Breast epithelium (tissue), 4 donors: ENCODE measurements at regions not wholly inside any gene's neighbourhood (a gene's known extent, or its start where the extent isn't known, plus 50 kb on each side); places are given as distances from the start of the nearest gene placed in this dataset.

Experiments used
- DNase-seq, 2 donors: peaks; one replicate each; pipeline ENCODE4 v3.0.0-alpha.2; 2019; ENCODE audit warnings: low spot score in 2 of 2
- H3K27ac ChIP-seq, 2 donors: fragments of 200-600 bp; sonication (generic) in 1 of 2; one replicate each; pipeline ENCODE4 v1.5.1; 2016 to 2019; ENCODE audit warnings: mild to moderate bottlenecking in 1 of 2
- H3K27me3 ChIP-seq, 2 donors: fragments of 200-600 bp; sonication (generic) in 1 of 2; one replicate each; pipeline versions ENCODE4 v1.5.1 to v1.6.0; 2017 to 2019; ENCODE audit warnings: control low read depth in 1 of 2, mild to moderate bottlenecking in 1 of 2
- H3K36me3 ChIP-seq: fragments of 200-600 bp; one replicate; pipeline ENCODE4 v1.5.1; 2019
- H3K4me1 ChIP-seq, 2 donors: fragments of 200-600 bp; sonication (generic); one replicate each; pipeline ENCODE4 v1.5.1; 2016 to 2019; ENCODE audit warnings: control low read depth in 1 of 2
- H3K4me3 ChIP-seq, 3 donors: fragments of 200-600 bp; sonication (generic); 1 replicate in 2 of 3; 2 replicates in 1 of 3; pipeline ENCODE4 v1.5.1; 2016 to 2019; ENCODE audit warnings: mild to moderate bottlenecking in 3 of 3, moderate library complexity in 2 of 3
- H3K9me3 ChIP-seq, 2 donors: fragments of 200-600 bp; sonication (generic) in 1 of 2; one replicate each; pipeline ENCODE4 v1.5.1; 2016 to 2019; ENCODE audit warnings: control low read depth in 1 of 2
- CTCF ChIP-seq, 3 donors: fragments of 450-650 bp; IDR thresholded peaks; one replicate each; pipeline ENCODE4 v1.5.1; 2016 to 2017; ENCODE audit warnings: antibody characterized with exemption in 3 of 3, mild to moderate bottlenecking in 3 of 3, moderate library complexity in 3 of 3
- POLR2A ChIP-seq: fragments of 450-650 bp; IDR thresholded peaks from one replicate; pipeline ENCODE4 v1.6.1; 2016; ENCODE audit warnings: antibody characterized with exemption, mild to moderate bottlenecking, moderate library complexity
- POLR2AphosphoS5 ChIP-seq, 3 donors: sonication (generic); formaldehyde crosslinking; IDR thresholded peaks; one replicate each; pipeline ENCODE4 v1.6.1; 2017; ENCODE audit warnings: antibody characterized with exemption in 3 of 3
- intact Hi-C: fragments of 100-400 bp; cut with DNase I; formaldehyde crosslinking; loops from one replicate; pipeline ENCODE4 v1.15.1; 2023; ENCODE audit warnings: low total_unique reads

DNA sequence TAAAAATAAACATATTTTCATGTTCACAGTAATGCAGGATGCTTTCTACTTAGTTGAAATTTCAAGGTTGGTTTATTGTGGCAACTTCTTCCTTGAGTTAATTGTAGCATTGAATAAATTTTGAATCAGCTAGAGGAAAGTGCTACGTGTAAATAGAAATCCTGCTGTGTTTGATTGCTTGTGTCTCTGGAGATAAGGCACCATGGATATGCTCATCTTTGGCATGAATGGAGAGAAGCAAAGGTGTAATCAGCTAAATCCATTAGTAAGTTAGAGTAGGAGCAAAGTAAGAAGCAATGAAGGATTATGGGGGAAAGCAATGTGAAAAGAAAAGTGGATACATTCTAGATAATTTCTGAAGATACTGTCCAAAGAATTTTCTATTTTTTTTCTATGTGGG is 331.1 kb downstream of the PTPRC start:
- no peaks in the 10 kb centered on the region for H3K4me1 ChIP-seq
- no peaks in the 10 kb centered on the region for H3K36me3 ChIP-seq
- intact Hi-C loops: no loop called here
- no peak overlapping the region for H3K27ac ChIP-seq
- no peak for TF ChIP-seq POLR2A
- no peak for TF ChIP-seq POLR2AphosphoS5 (IDR thresholded peaks at IDR 0.05)
- no peak for TF ChIP-seq CTCF (IDR thresholded peaks at IDR 0.05)
- DNase-seq: no peak
- no peaks in the 10 kb centered on the region for H3K9me3 ChIP-seq
- H3K4me3 ChIP-seq: no peak overlapping the region
- H3K27me3 ChIP-seq: no peaks in the 10 kb centered on the region

- no peaks in the 10 kb centered on the region for H3K27me3 ChIP-seq
- H3K4me3 ChIP-seq: no peak overlapping the region
- DNase-seq: no peak
- H3K27ac ChIP-seq: no peak overlapping the region
- H3K9me3 ChIP-seq: no peaks in the 10 kb centered on the region
- intact Hi-C loops: no loop called here
- TF ChIP-seq POLR2AphosphoS5 (IDR thresholded peaks at IDR 0.05): no peak
- TF ChIP-seq POLR2A: no peak
- H3K36me3 ChIP-seq: no peaks in the 10 kb centered on the region
- no peaks in the 10 kb centered on the region for H3K4me1 ChIP-seq
Measured at GRCh38 chr1:198970916-198971315, 332.1 kb downstream of the PTPRC start.

DNA sequence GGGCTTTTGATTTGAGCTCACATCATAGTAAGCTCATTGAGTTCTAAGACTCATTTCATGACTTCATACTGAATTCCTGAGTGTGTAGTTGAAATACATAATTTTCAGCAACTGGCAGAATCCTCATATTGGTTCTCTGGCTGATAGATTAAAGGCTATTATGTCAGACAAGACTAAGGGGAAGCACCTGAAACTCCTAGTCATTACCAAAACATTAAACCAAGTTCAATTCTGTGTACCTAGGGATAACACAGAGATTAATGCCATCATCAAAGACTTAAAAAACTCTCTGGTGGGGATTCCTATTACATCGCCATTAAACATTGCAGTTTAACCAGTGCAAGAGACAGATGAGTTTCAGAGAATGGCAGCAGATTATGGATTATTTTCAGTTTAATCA is 339.1 kb downstream of the PTPRC start:
- no peak overlapping the region for H3K27ac ChIP-seq
- no peaks in the 10 kb centered on the region for H3K27me3 ChIP-seq
- no peak overlapping the region for H3K4me3 ChIP-seq
- no peaks in the 10 kb centered on the region for H3K9me3 ChIP-seq
- intact Hi-C loops: no loop called here
- H3K36me3 ChIP-seq: no peaks in the 10 kb centered on the region
- DNase-seq: no peak
- TF ChIP-seq POLR2A (no peak), POLR2AphosphoS5 (IDR thresholded peaks at IDR 0.05) (no peak), CTCF (IDR thresholded peaks at IDR 0.05) (no peak)
- H3K4me1 ChIP-seq: no peaks in the 10 kb centered on the region

DNA sequence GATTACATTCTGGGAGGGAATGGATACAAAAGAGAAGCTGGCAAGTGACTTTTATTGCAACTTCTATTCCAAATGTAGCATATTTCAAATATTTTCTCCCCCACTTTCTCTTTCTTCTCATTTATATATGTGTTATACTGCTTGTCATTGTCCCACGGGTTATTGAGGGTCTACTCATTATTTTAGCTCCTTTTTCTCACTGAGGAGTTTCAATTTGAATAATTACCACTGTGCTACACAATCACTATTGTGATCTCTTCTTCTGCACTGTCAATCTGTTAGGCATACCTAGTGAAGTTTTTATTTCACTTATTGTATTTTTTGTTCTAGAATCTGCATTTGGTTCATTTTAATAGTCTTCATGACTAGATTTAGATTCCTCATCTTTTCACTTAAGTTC is 339.7 kb downstream of the PTPRC start:
- Histone ChIP-seq H3K27ac (no peak overlapping the region), H3K27me3 (no peaks in the 10 kb centered on the region), H3K4me1 (no peaks in the 10 kb centered on the region), H3K36me3 (no peaks in the 10 kb centered on the region), H3K9me3 (no peaks in the 10 kb centered on the region), H3K4me3 (no peak overlapping the region)
- DNase-seq: no peak
- intact Hi-C loops: no loop called here
- TF ChIP-seq CTCF (IDR thresholded peaks at IDR 0.05) (no peak), POLR2AphosphoS5 (IDR thresholded peaks at IDR 0.05) (no peak), POLR2A (no peak)

GRCh38 chr1:198986036-198986435 is 347.2 kb downstream of the PTPRC start:
- H3K4me3 ChIP-seq: no peak overlapping the region
- intact Hi-C loops: no loop called here
- no peak for TF ChIP-seq POLR2A
- TF ChIP-seq CTCF (IDR thresholded peaks at IDR 0.05): no peak
- TF ChIP-seq POLR2AphosphoS5 (IDR thresholded peaks at IDR 0.05): no peak

DNA sequence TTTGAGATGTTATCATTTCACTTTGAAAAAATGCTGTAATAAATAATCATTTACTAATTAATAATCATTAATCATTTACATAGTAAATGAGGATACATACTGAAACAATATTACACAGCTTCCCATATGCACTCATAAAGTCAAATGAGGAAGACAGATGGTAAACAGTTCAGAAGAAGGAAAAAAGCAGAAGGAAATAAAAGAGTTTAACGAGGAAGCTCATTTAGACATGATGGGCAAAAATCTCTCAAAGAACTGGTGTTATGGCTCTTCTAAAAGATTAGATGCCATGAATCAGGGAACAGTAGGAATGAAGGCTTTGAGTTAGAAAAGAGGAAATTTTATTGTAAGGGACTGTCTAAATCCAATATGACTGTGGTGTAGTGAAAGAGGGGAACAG is 347.6 kb downstream of the PTPRC start:
- H3K4me1 ChIP-seq: no peaks in the 10 kb centered on the region
- DNase-seq: no peak
- H3K4me3 ChIP-seq: no peak overlapping the region
- TF ChIP-seq POLR2AphosphoS5 (IDR thresholded peaks at IDR 0.05): no peak
- no peak for TF ChIP-seq CTCF (IDR thresholded peaks at IDR 0.05)
- TF ChIP-seq POLR2A: no peak
- no peaks in the 10 kb centered on the region for H3K36me3 ChIP-seq
- H3K27me3 ChIP-seq: no peaks in the 10 kb centered on the region
- H3K9me3 ChIP-seq: no peaks in the 10 kb centered on the region
- intact Hi-C loops: no loop called here
- H3K27ac ChIP-seq: no peak overlapping the region

More at GRCh38 chr1:198986036-198986435, 347.2 kb downstream of the PTPRC start:
- Histone ChIP-seq H3K27me3 (no peaks in the 10 kb centered on the region), H3K36me3 (no peaks in the 10 kb centered on the region), H3K9me3 (no peaks in the 10 kb centered on the region), H3K27ac (no peak overlapping the region), H3K4me1 (no peaks in the 10 kb centered on the region)
- no peak for DNase-seq
